ENCODE measurements at regions not wholly inside any gene's neighbourhood (a gene's known extent, or its start where the extent isn't known, plus 50 kb on each side); places are given as distances from the start of the nearest gene placed in this dataset.

- 17 to 100% (median 80%) methylated on average over 1 to 2 of the region's 2 CpGs; no CpG with 5 or more reads in 3 of the 10 experiments for WGBS, 10 experiments
- in situ Hi-C loops (cut with MboI; ENCODE audit: low pct_unique_long_range_greater_than_20kb in 2 of 9, low sequenced_read_pairs in 9 of 9, unreplicated experiment in 9 of 9): loop anchor here in 2 of 9 experiments (25.0 kb wide), 2 partner anchors 803 to 828 kb away; no protein-coding TSS in a partner anchor
- Histone ChIP-seq H3K4me1 (replicated peaks in 1 of 2) (peaks cover 0 to 3% of the 10 kb centered on the region in 2 donors), H3K4me3 (no peak overlapping the region), H3K27ac (no peak overlapping the region)
- no peak for ATAC-seq (replicated peaks in 6 of 8)
These were observed 195.4 kb upstream of the LARGE1 start for GRCh38 chr22:34115722-34116121.

- no peak overlapping the region for H3K27ac ChIP-seq
- in situ Hi-C loops (cut with MboI; ENCODE audit: low pct_unique_long_range_greater_than_20kb in 2 of 9, low sequenced_read_pairs in 9 of 9, unreplicated experiment in 9 of 9): loop anchor here in 2 of 9 experiments (25.0 kb wide), 2 partner anchors 804 to 829 kb away; no protein-coding TSS in a partner anchor
- H3K4me1 ChIP-seq (replicated peaks in 1 of 2): peaks cover 0 to 3% of the 10 kb centered on the region in 2 donors
- ATAC-seq (replicated peaks in 6 of 8): no peak
- H3K4me3 ChIP-seq: no peak overlapping the region
These were observed 195.8 kb upstream of the LARGE1 start for GRCh38 chr22:34116126-34116525.

GRCh38 chr22:34122042-34122441 lies 201.8 kb upstream of the LARGE1 start:
- ATAC-seq (replicated peaks in 6 of 8): peak in 3 of 8 experiments; percentile 40 to 52 (median 41)
- in situ Hi-C loops (cut with MboI; ENCODE audit: low pct_unique_long_range_greater_than_20kb in 2 of 9, low sequenced_read_pairs in 9 of 9, unreplicated experiment in 9 of 9): loop anchor here in 2 of 9 experiments (25.0 kb wide), 2 partner anchors 810 to 835 kb away; no protein-coding TSS in a partner anchor
- Histone ChIP-seq H3K4me3 (no peak overlapping the region), H3K27ac (no peak overlapping the region), H3K4me1 (replicated peaks in 1 of 2) (peaks cover 0 to 5% of the 10 kb centered on the region in 2 donors)
- WGBS, 10 experiments: 0 to 64% (median 54%) methylated on average over 1 of the region's 1 CpG; no CpG with 5 or more reads in 2 of the 10 experiments

GRCh38 chr22:34129691-34130486 lies 209.6 kb upstream of the LARGE1 start:
- H3K27ac ChIP-seq: no peak overlapping the region
- in situ Hi-C loops (cut with MboI; ENCODE audit: low pct_unique_long_range_greater_than_20kb in 2 of 9, low sequenced_read_pairs in 9 of 9, unreplicated experiment in 9 of 9): no loop called here
- H3K4me1 ChIP-seq (replicated peaks in 1 of 2): no peaks in the 10 kb centered on the region
- 18 to 100% (median 56%) methylated on average over 2 to 4 of the region's 4 CpGs; no CpG with 5 or more reads in 2 of the 10 experiments for WGBS, 10 experiments
- no peak overlapping the region for H3K4me3 ChIP-seq
- ATAC-seq (replicated peaks in 6 of 8): no peak

- no peak for ATAC-seq (replicated peaks in 6 of 8)
- WGBS, 10 experiments: 7 to 96% (median 87%) methylated on average over 3 to 7 of the region's 7 CpGs
- in situ Hi-C loops (cut with MboI; ENCODE audit: low pct_unique_long_range_greater_than_20kb in 2 of 9, low sequenced_read_pairs in 9 of 9, unreplicated experiment in 9 of 9): no loop called here
- H3K4me3 ChIP-seq: no peak overlapping the region
- no peaks in the 10 kb centered on the region for H3K4me1 ChIP-seq (replicated peaks in 1 of 2)
- H3K27ac ChIP-seq: no peak overlapping the region
These were observed 215.5 kb upstream of the LARGE1 start for GRCh38 chr22:34135749-34136148.

GRCh38 chr22:34150023-34150422 lies 229.7 kb upstream of the LARGE1 start:
- no peak overlapping the region for H3K27ac ChIP-seq
- in situ Hi-C loops (cut with MboI; ENCODE audit: low pct_unique_long_range_greater_than_20kb in 2 of 9, low sequenced_read_pairs in 9 of 9, unreplicated experiment in 9 of 9): no loop called here
- ATAC-seq (replicated peaks in 6 of 8): no peak

GRCh38 chr22:34159491-34159890 lies 239.2 kb upstream of the LARGE1 start:
- Histone ChIP-seq H3K4me1 (replicated peaks in 1 of 2) (peaks cover 3 to 13% of the 10 kb centered on the region in 2 donors), H3K27ac (no peak overlapping the region), H3K4me3 (no peak overlapping the region)
- no peak for ATAC-seq (replicated peaks in 6 of 8)
- WGBS, 10 experiments: 14 to 100% (median 79%) methylated on average over 1 to 5 of the region's 8 CpGs; no CpG with 5 or more reads in 3 of the 10 experiments
- in situ Hi-C loops (cut with MboI; ENCODE audit: low pct_unique_long_range_greater_than_20kb in 2 of 9, low sequenced_read_pairs in 9 of 9, unreplicated experiment in 9 of 9): no loop called here

More at GRCh38 chr22:34150023-34150422, 229.7 kb upstream of the LARGE1 start:
- no peaks in the 10 kb centered on the region for H3K4me1 ChIP-seq (replicated peaks in 1 of 2)
- no peak overlapping the region for H3K4me3 ChIP-seq

GRCh38 chr22:34160141-34160783 lies 240.0 kb upstream of the LARGE1 start:
- no peak overlapping the region for H3K27ac ChIP-seq
- H3K4me1 ChIP-seq (replicated peaks in 1 of 2): peaks cover 3 to 13% of the 10 kb centered on the region in 2 donors
- in situ Hi-C loops (cut with MboI; ENCODE audit: low pct_unique_long_range_greater_than_20kb in 2 of 9, low sequenced_read_pairs in 9 of 9, unreplicated experiment in 9 of 9): no loop called here
- H3K4me3 ChIP-seq: no peak overlapping the region
- ATAC-seq (replicated peaks in 6 of 8): peak in 3 of 8 experiments; percentile 38 to 68 (median 67)
- WGBS, 10 experiments: 0 to 34% (median 6%) methylated on average over 1 to 4 of the region's 4 CpGs; no CpG with 5 or more reads in 1 of the 10 experiments

GRCh38 chr22:34161431-34162123 lies 241.3 kb upstream of the LARGE1 start:
- in situ Hi-C loops (cut with MboI; ENCODE audit: low pct_unique_long_range_greater_than_20kb in 2 of 9, low sequenced_read_pairs in 9 of 9, unreplicated experiment in 9 of 9): no loop called here
- Histone ChIP-seq H3K4me1 (replicated peaks in 1 of 2) (peaks cover 3 to 13% of the 10 kb centered on the region in 2 donors), H3K4me3 (no peak overlapping the region), H3K27ac (no peak overlapping the region)
- ATAC-seq (replicated peaks in 6 of 8): no peak
- 0 to 75% (median 28%) methylated on average over 1 to 9 of the region's 9 CpGs for WGBS, 10 experiments

GRCh38 chr22:34198976-34199375 lies 278.7 kb upstream of the LARGE1 start:
- 0 to 63% (median 14%) methylated on average over 1 to 3 of the region's 3 CpGs; no CpG with 5 or more reads in 2 of the 10 experiments for WGBS, 10 experiments
- H3K4me3 ChIP-seq: no peak overlapping the region
- ATAC-seq (replicated peaks in 6 of 8): peak in 5 of 8 experiments; percentile 68 to 98 (median 93)
- peaks cover 13 to 23% of the 10 kb centered on the region in 2 donors for H3K4me1 ChIP-seq (replicated peaks in 1 of 2)
- H3K27ac ChIP-seq: peak overlapping the region; percentile 78 to 81
- in situ Hi-C loops (cut with MboI; ENCODE audit: low pct_unique_long_range_greater_than_20kb in 2 of 9, low sequenced_read_pairs in 9 of 9, unreplicated experiment in 9 of 9): no loop called here

- WGBS, 10 experiments: 3 to 82% (median 71%) methylated on average over 2 to 6 of the region's 7 CpGs; no CpG with 5 or more reads in 2 of the 10 experiments
These were observed 290.0 kb upstream of the LARGE1 start for GRCh38 chr22:34210301-34210700.

GRCh38 chr22:34214372-34214771 lies 294.1 kb upstream of the LARGE1 start:
- in situ Hi-C loops (cut with MboI; ENCODE audit: low pct_unique_long_range_greater_than_20kb in 2 of 9, low sequenced_read_pairs in 9 of 9, unreplicated experiment in 9 of 9): no loop called here

More at GRCh38 chr22:34210301-34210700, 290.0 kb upstream of the LARGE1 start:
- no peak overlapping the region for H3K4me3 ChIP-seq
- no peak overlapping the region for H3K27ac ChIP-seq
- in situ Hi-C loops (cut with MboI; ENCODE audit: low pct_unique_long_range_greater_than_20kb in 2 of 9, low sequenced_read_pairs in 9 of 9, unreplicated experiment in 9 of 9): no loop called here
- peaks cover 8 to 9% of the 10 kb centered on the region in 2 donors for H3K4me1 ChIP-seq (replicated peaks in 1 of 2)
- no peak for ATAC-seq (replicated peaks in 6 of 8)

GRCh38 chr22:34225278-34225677 lies 305.0 kb upstream of the LARGE1 start:
- Histone ChIP-seq H3K27ac (no peak overlapping the region), H3K4me3 (no peak overlapping the region), H3K4me1 (replicated peaks in 1 of 2) (no peaks in the 10 kb centered on the region)
- in situ Hi-C loops (cut with MboI; ENCODE audit: low pct_unique_long_range_greater_than_20kb in 2 of 9, low sequenced_read_pairs in 9 of 9, unreplicated experiment in 9 of 9): no loop called here
- ATAC-seq (replicated peaks in 6 of 8): no peak
- WGBS, 10 experiments: 0 to 43% (median 11%) methylated on average over 1 of the region's 1 CpG; no CpG with 5 or more reads in 5 of the 10 experiments

More at GRCh38 chr22:34214372-34214771, 294.1 kb upstream of the LARGE1 start:
- H3K4me3 ChIP-seq: no peak overlapping the region
- ATAC-seq (replicated peaks in 6 of 8): no peak
- H3K27ac ChIP-seq: no peak overlapping the region
- H3K4me1 ChIP-seq (replicated peaks in 1 of 2): peaks cover 8 to 9% of the 10 kb centered on the region in 2 donors
